CD4-positive, alpha-beta memory T cell (primary cell): ENCODE measurements at regions not wholly inside any gene's neighbourhood (a gene's known extent, or its start where the extent isn't known, plus 50 kb on each side); places are given as distances from the start of the nearest gene placed in this dataset.

Experiments
- CTCF ChIA-PET: fragments of 350-600 bp; sonication (Branson Sonifier 250); formaldehyde crosslinking; loops from one replicate; lab custom pipeline; 2021; ENCODE audit warnings: inconsistent platforms; ENCODE audit not compliant: partially characterized antibody; lab: Charles Lee
- POLR2A ChIA-PET: fragments of 350-600 bp; sonication (Branson Sonifier 250); formaldehyde crosslinking; loops from one replicate; lab custom pipeline; 2021; ENCODE audit not compliant: partially characterized antibody; lab: Charles Lee
- DNase-seq, 5 donors: peaks; one replicate each; pipeline versions ENCODE4 v3.0.0 to v3.0.0-alpha.2; 2020 to 2022; ENCODE audit warnings: mixed read lengths in 1 of 5
- H3K27ac ChIP-seq: one replicate; pipeline ENCODE4 v1.7.0; 2013; ENCODE audit warnings: low read depth, low read length
- H3K27me3 ChIP-seq: 2 replicates; pipeline ENCODE4 v1.7.0; 2013; ENCODE audit warnings: mild to moderate bottlenecking, low read length, moderate library complexity; ENCODE audit not compliant: insufficient read depth
- H3K36me3 ChIP-seq: 2 replicates; pipeline ENCODE4 v1.7.0; 2013; ENCODE audit warnings: mild to moderate bottlenecking, low read length, moderate library complexity; ENCODE audit not compliant: insufficient read depth
- H3K4me1 ChIP-seq: 2 replicates; pipeline ENCODE4 v1.7.0; 2013; ENCODE audit warnings: mild to moderate bottlenecking, low read length, moderate library complexity; ENCODE audit not compliant: insufficient read depth
- H3K4me3 ChIP-seq, 2 donors: one replicate each; pipeline ENCODE4 v1.7.0; 2013; ENCODE audit warnings: low read length in 2 of 2, mild to moderate bottlenecking in 1 of 2
- H3K9me3 ChIP-seq, 2 donors: one replicate each; pipeline ENCODE4 v1.7.0; 2013; ENCODE audit warnings: low read length in 2 of 2, control low read depth in 1 of 2; ENCODE audit not compliant: control insufficient read depth in 1 of 2
- H3K27ac Mint-ChIP-seq, 7 donors: one replicate each; pipeline ENCODE4 v1.8.0; 2020 to 2021; ENCODE audit warnings: mixed read lengths in 7 of 7, mild to moderate bottlenecking in 6 of 7, inconsistent platforms in 3 of 7, moderate library complexity in 3 of 7
- H3K27me3 Mint-ChIP-seq, 2 donors: one replicate each; pipeline ENCODE4 v1.8.0; 2020 to 2021; ENCODE audit warnings: mixed read lengths in 2 of 2
- H3K36me3 Mint-ChIP-seq, 2 donors: one replicate each; pipeline ENCODE4 v1.8.0; 2020 to 2021; ENCODE audit warnings: mixed read lengths in 2 of 2, inconsistent platforms in 1 of 2, mild to moderate bottlenecking in 1 of 2
- H3K4me1 Mint-ChIP-seq, 4 donors: one replicate each; pipeline ENCODE4 v1.8.0; 2020 to 2021; ENCODE audit warnings: mixed read lengths in 4 of 4, mild to moderate bottlenecking in 1 of 4
- H3K4me3 Mint-ChIP-seq, 8 donors: one replicate each; pipeline ENCODE4 v1.8.0; 2020 to 2021; ENCODE audit warnings: mixed read lengths in 8 of 8, mild to moderate bottlenecking in 7 of 8, moderate library complexity in 6 of 8, inconsistent platforms in 3 of 8
- H3K9me3 Mint-ChIP-seq, 8 donors: one replicate each; pipeline ENCODE4 v1.8.0; 2020 to 2021; ENCODE audit warnings: mixed read lengths in 8 of 8, mild to moderate bottlenecking in 5 of 8, inconsistent platforms in 3 of 8, moderate library complexity in 1 of 8
- intact Hi-C: fragments of 100-400 bp; cut with micrococcal nuclease; formaldehyde crosslinking; loops from one replicate; pipeline ENCODE4 v1.15.1; 2023

DNA sequence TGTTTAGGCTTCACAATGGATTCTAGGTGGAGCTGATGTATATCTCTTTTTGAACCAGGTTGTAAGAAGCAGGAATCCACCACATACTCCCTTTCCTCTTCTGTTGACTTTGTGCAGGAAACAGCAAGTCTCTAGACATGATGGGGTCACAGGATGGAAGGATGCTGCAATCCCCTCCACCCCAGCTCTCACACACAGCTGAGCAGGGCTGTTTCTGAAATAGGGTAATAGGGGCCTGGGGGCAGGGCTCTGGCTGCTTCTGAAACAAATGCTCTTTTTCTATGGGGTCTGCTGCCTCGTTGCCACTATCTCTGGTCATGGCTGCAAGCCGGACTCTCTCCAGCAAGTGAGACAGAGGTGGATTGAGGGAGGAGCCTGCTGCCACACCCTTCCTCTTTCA, 148.9 kb downstream of the SOX11 start:
- no peaks in the 10 kb centered on the region for H3K27me3 Mint-ChIP-seq
- Histone ChIP-seq H3K27ac (no peak overlapping the region), H3K36me3 (no peaks in the 10 kb centered on the region), H3K4me1 (no peaks in the 10 kb centered on the region), H3K9me3 (no peaks in the 10 kb centered on the region), H3K4me3 (no peak overlapping the region), H3K27me3 (no peaks in the 10 kb centered on the region)
- no peak overlapping the region for H3K27ac Mint-ChIP-seq
- DNase-seq: no peak
- H3K4me3 Mint-ChIP-seq: no peak overlapping the region
- no peaks in the 10 kb centered on the region for H3K36me3 Mint-ChIP-seq
- POLR2A ChIA-PET: no interaction called here
- H3K4me1 Mint-ChIP-seq: peaks cover 0 to 2% (median 0%) of the 10 kb centered on the region in 4 donors
- peaks cover 0 to 11% (median 3%) of the 10 kb centered on the region in 8 donors for H3K9me3 Mint-ChIP-seq
- CTCF ChIA-PET: no interaction called here
- intact Hi-C loops: no loop called here

DNA sequence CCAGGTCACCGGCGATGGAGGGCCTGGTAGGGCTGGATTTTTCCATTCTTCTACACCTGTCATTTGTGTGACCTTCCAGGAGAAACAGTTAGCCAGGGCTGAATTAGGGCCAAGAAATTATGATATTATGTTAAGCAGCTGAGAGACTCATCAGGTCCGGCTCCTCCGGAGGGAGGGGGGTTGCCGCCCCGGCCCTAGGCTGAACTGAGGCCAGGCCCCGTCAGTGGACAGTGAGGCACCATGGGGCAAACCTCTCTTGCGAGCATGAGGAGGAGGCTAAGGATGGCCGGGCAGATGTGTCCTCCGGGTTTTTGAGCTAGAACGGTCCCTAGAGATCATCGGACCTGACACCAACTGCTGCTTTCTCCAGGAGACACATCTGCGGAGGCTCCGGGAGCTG, 150.1 kb downstream of the SOX11 start:
- ChIA-PET POLR2A (no interaction called here), CTCF (no interaction called here)
- Histone ChIP-seq H3K4me1 (no peaks in the 10 kb centered on the region), H3K36me3 (no peaks in the 10 kb centered on the region), H3K4me3 (no peak overlapping the region), H3K27me3 (no peaks in the 10 kb centered on the region), H3K27ac (no peak overlapping the region), H3K9me3 (no peaks in the 10 kb centered on the region)
- intact Hi-C loops: no loop called here
- Mint-ChIP-seq H3K27me3 (no peaks in the 10 kb centered on the region), H3K4me1 (no peaks in the 10 kb centered on the region), H3K36me3 (no peaks in the 10 kb centered on the region), H3K27ac (no peak overlapping the region), H3K4me3 (no peak overlapping the region), H3K9me3 (peaks cover 0 to 14% (median 4%) of the 10 kb centered on the region in 8 donors)
- no peak for DNase-seq

DNA sequence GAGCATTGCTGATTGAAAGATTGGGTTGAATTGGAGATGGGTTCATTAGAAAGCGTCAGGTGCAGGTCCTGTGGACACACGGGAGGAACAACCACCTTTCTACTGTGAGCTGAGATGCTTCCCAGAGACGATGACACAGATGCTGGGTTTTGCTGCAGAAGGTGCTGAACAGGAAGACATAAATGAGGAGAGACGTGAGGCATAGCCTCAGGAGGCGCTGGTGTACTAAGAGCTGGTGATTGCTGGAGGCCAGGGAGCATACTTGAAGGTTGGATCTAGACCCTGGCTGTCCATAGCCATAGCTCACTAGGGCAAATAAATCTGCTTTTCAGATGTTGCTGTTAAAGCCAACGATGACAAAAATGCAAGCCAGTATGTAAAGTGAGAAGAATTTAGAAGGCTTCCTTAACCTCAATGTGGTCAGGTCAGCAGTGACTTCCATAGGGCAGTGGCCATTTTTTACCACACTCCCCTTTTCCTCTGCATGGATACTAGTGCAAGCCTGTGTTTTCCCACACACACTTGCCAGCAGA, 153.7 kb downstream of the SOX11 start:
- H3K4me1 ChIP-seq: no peaks in the 10 kb centered on the region
- Mint-ChIP-seq H3K4me3 (no peak overlapping the region), H3K27me3 (no peaks in the 10 kb centered on the region), H3K27ac (no peak overlapping the region), H3K9me3 (peaks cover 0 to 14% (median 3%) of the 10 kb centered on the region in 8 donors), H3K4me1 (no peaks in the 10 kb centered on the region), H3K36me3 (no peaks in the 10 kb centered on the region)
- no peak for DNase-seq
- H3K9me3 ChIP-seq: no peaks in the 10 kb centered on the region
- POLR2A ChIA-PET: no interaction called here
- no peak overlapping the region for H3K4me3 ChIP-seq
- CTCF ChIA-PET: no interaction called here
- H3K36me3 ChIP-seq: no peaks in the 10 kb centered on the region
- intact Hi-C loops: no loop called here
- H3K27ac ChIP-seq: no peak overlapping the region
- no peaks in the 10 kb centered on the region for H3K27me3 ChIP-seq

DNA sequence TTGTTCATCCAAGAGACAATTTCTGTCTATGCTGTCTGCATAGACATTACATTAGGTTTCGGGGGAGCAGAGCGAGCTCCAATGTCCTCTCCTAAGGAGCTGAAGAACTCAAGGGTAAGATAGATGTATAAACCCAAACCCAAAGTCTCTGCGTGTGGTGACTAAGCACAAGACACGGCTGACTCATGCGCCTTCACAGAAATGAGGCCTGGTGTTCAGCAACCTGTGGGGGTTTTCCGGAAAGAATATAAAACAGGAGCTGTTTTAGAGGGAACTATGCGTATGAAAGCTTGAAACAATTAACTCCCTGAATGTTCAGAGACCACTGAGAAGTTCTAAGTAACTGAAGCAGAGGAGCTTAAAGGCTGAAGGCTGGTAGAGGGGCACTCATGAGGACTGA, 154.7 kb downstream of the SOX11 start:
- POLR2A ChIA-PET: no interaction called here
- no peak overlapping the region for H3K4me3 Mint-ChIP-seq
- H3K27ac ChIP-seq: no peak overlapping the region

DNA sequence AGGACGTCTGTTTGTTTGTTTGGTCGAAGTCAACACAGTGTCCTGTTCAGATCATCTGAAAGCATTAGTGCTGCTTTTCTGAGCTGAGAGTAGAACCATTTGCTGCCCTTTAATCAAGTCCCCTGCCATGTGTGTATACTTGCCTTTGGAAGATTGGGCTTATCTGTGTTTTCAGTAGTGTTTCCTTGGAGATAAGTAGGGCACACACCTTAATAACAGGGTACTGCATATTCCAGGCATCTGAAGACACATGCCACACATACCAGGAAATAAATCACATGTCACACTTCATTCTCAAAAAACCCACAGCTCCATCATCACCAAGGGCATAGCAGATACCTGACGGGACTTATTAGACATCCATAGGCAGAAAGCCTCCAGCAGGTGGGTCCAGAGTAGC, 157.4 kb downstream of the SOX11 start:
- H3K27ac Mint-ChIP-seq: no peak overlapping the region
- Histone ChIP-seq H3K4me3 (no peak overlapping the region), H3K27me3 (no peaks in the 10 kb centered on the region), H3K36me3 (no peaks in the 10 kb centered on the region), H3K4me1 (no peaks in the 10 kb centered on the region), H3K9me3 (no peaks in the 10 kb centered on the region), H3K27ac (no peak overlapping the region)
- peaks cover 0 to 11% (median 3%) of the 10 kb centered on the region in 8 donors for H3K9me3 Mint-ChIP-seq
- DNase-seq: no peak
- H3K27me3 Mint-ChIP-seq: no peaks in the 10 kb centered on the region
- intact Hi-C loops: no loop called here
- no peaks in the 10 kb centered on the region for H3K36me3 Mint-ChIP-seq
- POLR2A ChIA-PET: no interaction called here
- CTCF ChIA-PET: no interaction called here
- no peaks in the 10 kb centered on the region for H3K4me1 Mint-ChIP-seq
- H3K4me3 Mint-ChIP-seq: no peak overlapping the region

More for the DNA sequence above, 154.7 kb downstream of the SOX11 start:
- no peaks in the 10 kb centered on the region for H3K36me3 Mint-ChIP-seq
- H3K4me1 Mint-ChIP-seq: no peaks in the 10 kb centered on the region
- H3K9me3 ChIP-seq: no peaks in the 10 kb centered on the region
- H3K4me3 ChIP-seq: no peak overlapping the region
- no peak overlapping the region for H3K27ac Mint-ChIP-seq
- H3K36me3 ChIP-seq: no peaks in the 10 kb centered on the region
- peaks cover 0 to 14% (median 4%) of the 10 kb centered on the region in 8 donors for H3K9me3 Mint-ChIP-seq
- CTCF ChIA-PET: no interaction called here
- no peaks in the 10 kb centered on the region for H3K27me3 Mint-ChIP-seq
- no peak for DNase-seq
- H3K27me3 ChIP-seq: no peaks in the 10 kb centered on the region
- intact Hi-C loops: no loop called here
- no peaks in the 10 kb centered on the region for H3K4me1 ChIP-seq

DNA sequence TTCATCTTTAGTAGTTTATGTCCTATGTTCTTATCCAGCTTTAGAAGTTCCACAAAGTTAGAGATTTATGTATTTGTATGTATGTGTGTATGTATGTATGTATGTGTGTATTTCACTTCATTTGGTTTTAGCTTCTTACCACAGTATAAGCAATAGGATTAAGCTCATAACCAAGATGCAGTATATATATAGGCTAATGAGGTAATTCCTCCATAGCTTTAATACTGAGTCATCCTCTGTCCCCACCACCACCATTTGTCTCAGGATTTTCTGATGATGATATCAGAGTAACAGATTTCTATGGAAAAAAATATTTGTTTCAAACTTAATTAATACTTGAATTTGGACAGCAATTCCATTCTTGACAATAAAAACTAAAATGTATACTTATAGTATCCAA, 159.2 kb downstream of the SOX11 start:
- ChIA-PET POLR2A (no interaction called here), CTCF (no interaction called here)
- Histone ChIP-seq H3K9me3 (no peaks in the 10 kb centered on the region), H3K4me3 (no peak overlapping the region), H3K27me3 (no peaks in the 10 kb centered on the region), H3K36me3 (no peaks in the 10 kb centered on the region), H3K4me1 (no peaks in the 10 kb centered on the region), H3K27ac (no peak overlapping the region)
- Mint-ChIP-seq H3K4me3 (no peak overlapping the region), H3K27ac (no peak overlapping the region), H3K36me3 (no peaks in the 10 kb centered on the region), H3K27me3 (no peaks in the 10 kb centered on the region), H3K4me1 (peaks cover 0 to 2% (median 0%) of the 10 kb centered on the region in 4 donors), H3K9me3 (peaks cover 0 to 14% (median 4%) of the 10 kb centered on the region in 8 donors)
- DNase-seq: no peak
- intact Hi-C loops: no loop called here

DNA sequence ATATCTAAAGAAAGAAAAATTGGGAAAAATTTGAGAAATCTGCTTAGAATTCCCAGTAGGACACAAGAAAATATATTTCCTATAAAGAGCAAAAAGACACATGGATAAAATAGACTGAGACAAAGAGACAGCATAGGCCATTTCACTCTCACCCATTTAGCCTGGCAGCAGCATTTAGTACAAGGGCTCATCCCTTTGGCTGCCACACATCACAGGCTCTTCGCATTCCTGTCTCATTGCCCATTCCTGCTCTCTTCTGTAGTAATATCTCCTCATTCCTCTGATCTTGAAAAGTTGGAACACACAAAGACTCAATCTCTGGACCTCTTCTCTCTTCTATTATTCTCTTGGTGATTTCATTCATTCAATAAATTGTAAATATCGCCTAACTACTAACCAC, 162.6 kb downstream of the SOX11 start:
- CTCF ChIA-PET: no interaction called here
- H3K27ac Mint-ChIP-seq: no peak overlapping the region
- POLR2A ChIA-PET: no interaction called here

DNA sequence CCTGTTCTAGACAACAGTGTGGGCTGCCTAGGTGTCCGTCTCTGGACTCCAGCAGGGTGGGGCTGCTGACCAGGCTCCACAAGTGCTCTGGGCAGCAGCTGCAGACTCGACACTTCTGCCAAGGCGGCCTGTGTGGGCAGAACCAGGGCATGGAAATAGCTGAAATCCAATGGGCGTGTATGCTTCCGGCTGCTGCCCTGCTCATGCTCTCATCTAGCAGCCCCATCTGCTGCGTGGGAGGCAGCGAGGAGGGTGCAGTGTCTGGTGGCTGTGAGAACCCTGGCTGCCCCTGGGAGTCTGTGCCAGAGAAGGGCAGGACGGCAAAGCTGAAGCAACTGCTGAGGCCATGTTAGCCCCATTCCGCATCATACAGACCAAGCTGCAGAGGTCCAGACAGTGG, 174.9 kb downstream of the SOX11 start:
- POLR2A ChIA-PET: no interaction called here

More for the DNA sequence above, 162.6 kb downstream of the SOX11 start:
- H3K36me3 Mint-ChIP-seq: no peaks in the 10 kb centered on the region
- no peak for DNase-seq
- peaks cover 2 to 23% (median 11%) of the 10 kb centered on the region in 8 donors for H3K9me3 Mint-ChIP-seq
- Histone ChIP-seq H3K36me3 (no peaks in the 10 kb centered on the region), H3K27ac (no peak overlapping the region), H3K4me3 (no peak overlapping the region), H3K4me1 (no peaks in the 10 kb centered on the region), H3K9me3 (no peaks in the 10 kb centered on the region), H3K27me3 (no peaks in the 10 kb centered on the region)
- peaks cover 0 to 2% (median 0%) of the 10 kb centered on the region in 4 donors for H3K4me1 Mint-ChIP-seq
- no peak overlapping the region for H3K4me3 Mint-ChIP-seq
- intact Hi-C loops: no loop called here
- H3K27me3 Mint-ChIP-seq: no peaks in the 10 kb centered on the region

More for the DNA sequence above, 174.9 kb downstream of the SOX11 start:
- H3K27me3 ChIP-seq: no peaks in the 10 kb centered on the region
- Mint-ChIP-seq H3K9me3 (peaks cover 0 to 8% (median 4%) of the 10 kb centered on the region in 8 donors), H3K36me3 (no peaks in the 10 kb centered on the region), H3K27ac (no peak overlapping the region), H3K4me1 (no peaks in the 10 kb centered on the region), H3K4me3 (no peak overlapping the region), H3K27me3 (no peaks in the 10 kb centered on the region)
- CTCF ChIA-PET: no interaction called here
- H3K36me3 ChIP-seq: no peaks in the 10 kb centered on the region
- intact Hi-C loops: no loop called here
- H3K4me3 ChIP-seq: no peak overlapping the region
- no peaks in the 10 kb centered on the region for H3K9me3 ChIP-seq
- H3K4me1 ChIP-seq: no peaks in the 10 kb centered on the region
- H3K27ac ChIP-seq: no peak overlapping the region
- DNase-seq: no peak
